GM18520 (cell line): ENCODE measurements at regions not wholly inside any gene's neighbourhood (a gene's known extent, or its start where the extent isn't known, plus 50 kb on each side); places are given as distances from the start of the nearest gene placed in this dataset.

Experiments
- ATAC-seq: cut with Tn5 transposase; IDR thresholded peaks from one replicate; pipeline ENCODE4 v1.9.1; 2021; ENCODE audit not compliant: unreplicated experiment

DNA sequence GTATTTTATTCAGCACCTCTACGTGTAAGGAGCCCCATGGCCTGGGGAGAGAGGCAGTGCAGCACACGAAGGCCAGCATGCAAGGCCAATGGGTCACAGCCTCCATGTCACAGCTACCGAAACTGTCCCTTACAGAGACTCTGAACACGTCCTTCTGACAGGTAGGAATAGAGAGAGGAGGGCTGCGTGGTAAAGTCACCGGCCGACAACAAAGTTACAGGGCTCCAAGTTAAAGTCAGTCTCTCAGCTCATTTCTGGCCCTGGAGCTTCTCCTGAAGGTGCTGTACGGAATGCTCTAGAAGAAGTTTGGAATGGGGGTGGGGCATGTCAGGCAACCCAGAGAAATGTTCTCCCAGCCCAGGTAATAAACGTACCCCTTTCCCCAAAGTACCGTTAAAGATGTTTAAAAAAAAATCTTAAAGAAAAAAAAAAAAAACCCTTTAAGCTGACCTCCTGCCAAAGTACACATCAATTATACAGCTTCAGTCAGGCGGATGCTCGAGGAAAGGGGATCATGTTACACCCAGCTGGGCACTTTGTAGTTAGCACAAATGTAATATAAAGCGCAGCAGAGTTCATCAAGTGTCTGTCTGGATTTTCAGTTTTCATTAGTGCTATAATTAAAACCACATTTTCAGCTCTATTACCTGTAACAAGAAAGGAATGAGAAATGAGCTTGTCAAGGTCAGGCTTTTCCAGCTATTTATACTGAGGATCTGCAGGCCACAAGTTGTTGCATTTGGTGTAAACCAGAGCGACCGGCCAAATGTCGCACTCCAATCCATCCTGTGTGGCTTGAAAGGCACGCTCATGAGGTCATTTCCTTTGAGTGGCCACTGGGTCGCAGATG lies 53.3 kb upstream of the CDKN3 start:
- no peak for ATAC-seq

DNA sequence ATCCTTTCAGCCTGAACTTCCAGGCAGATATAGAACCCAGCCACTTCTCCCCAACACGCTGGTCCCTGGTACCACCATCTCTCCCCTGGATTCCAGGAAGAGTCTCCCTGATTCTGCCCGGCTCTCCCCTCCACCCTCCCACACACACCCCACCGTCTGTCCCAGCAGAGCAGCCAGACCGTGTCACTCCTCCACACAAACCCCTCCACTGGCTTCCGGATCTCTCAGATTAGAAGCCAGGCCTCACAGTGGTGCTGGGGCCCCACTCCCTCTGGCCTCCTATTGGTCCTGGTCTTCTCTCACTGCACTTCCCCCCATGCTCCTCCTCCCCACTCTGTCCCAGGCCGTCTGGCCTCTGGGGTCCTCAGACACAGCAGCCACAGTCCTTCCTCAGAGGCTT lies 52.4 kb upstream of the CDKN3 start:
- ATAC-seq: no peak

DNA sequence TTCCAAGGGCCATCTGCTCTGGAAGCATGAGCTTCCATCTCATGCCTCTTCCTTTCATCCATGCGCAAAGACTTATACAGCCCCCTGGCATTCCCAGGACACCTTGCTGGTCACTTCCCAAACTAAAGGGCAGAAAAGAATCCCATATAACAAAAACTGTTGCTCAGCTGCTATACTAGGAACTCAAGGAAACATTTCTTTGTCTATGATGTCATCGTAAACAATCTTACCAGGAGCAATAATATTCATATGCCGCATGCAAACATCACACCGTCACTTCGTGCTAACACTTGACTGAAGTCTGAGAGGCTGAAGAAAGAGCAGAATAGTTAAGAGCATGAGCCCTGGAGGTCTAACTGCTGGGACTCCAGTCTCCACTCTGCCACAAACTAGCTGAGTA lies 50.5 kb upstream of the CDKN3 start:
- ATAC-seq: no peak
